NCI-H82 treated with DMSO at 0.1 percent for 48 hours (cell line): ENCODE measurements at regions not wholly inside any gene's neighbourhood (a gene's known extent, or its start where the extent isn't known, plus 50 kb on each side); places are given as distances from the start of the nearest gene placed in this dataset.

Experiments
- DNase-seq: peaks from one replicate; lab custom pipeline; 2025; ENCODE audit not compliant: unreplicated experiment; lab: John Stamatoyannopoulos, UW

GRCh38 chr13:106052200-106052767 lies 483.2 kb downstream of the EFNB2 start:
- DNase-seq, result no peak

DNA sequence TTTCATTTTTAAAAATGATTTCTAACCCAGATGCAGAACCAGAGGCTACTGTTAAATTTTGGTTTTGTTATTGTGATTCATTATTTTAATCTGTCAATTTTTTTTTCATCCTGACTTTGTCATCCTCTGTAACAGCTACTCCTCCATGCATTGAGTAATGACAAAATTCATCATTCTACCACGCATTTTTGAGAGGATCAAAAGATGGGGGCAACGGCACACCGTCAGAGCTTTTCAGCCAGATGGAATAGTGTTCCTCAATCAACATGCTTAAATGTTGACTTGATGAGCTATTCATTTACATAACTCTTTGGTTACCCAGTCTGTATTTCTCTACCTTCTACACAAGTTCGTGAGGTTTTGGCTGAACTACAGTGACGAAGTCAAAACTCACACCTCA lies 486.3 kb downstream of the EFNB2 start:
- DNase-seq, result no peak

DNA sequence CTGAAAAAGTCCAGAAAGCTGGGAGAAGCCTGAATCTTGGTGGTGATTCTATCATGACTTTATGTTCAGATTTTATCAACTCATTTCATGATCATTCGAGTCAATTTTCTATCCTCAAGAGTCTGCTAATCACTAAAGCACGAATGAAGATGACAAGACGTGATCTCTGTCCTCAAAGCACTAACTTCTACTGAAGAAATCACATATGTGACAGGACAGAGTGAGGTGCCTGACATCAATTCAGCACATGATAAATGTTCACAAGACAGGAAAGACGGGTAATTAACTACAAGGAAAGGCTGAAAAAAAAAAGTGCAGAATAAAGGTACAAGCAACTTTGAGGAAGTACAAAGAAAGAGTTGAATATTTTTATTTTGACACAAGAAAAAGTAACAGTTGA lies 487.1 kb downstream of the EFNB2 start:
- DNase-seq, result no peak

DNA sequence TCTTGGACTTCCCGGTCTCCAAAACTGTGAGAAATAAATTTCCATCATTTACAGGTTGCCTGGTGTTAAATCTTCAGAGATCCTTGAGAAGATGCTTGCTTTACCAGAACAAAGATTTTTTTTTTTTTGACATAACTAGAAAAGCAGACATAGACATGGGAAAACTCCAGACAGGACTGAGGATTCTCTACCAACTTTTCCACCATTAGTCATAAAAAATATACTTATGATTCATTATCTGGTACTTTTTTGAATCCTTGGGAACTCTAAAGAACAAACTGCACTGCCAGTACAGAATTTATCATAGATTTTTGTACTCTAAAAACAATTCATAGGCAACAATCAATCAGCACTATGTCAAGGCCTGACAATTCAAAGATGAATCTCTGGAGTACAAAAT lies 487.6 kb downstream of the EFNB2 start:
- no peak for DNase-seq

GRCh38 chr13:106042996-106043581 lies 492.4 kb downstream of the EFNB2 start:
- DNase-seq, result no peak

- no peak for DNase-seq
Observed at GRCh38 chr13:106041445-106041844, 494.0 kb downstream of the EFNB2 start.

DNA sequence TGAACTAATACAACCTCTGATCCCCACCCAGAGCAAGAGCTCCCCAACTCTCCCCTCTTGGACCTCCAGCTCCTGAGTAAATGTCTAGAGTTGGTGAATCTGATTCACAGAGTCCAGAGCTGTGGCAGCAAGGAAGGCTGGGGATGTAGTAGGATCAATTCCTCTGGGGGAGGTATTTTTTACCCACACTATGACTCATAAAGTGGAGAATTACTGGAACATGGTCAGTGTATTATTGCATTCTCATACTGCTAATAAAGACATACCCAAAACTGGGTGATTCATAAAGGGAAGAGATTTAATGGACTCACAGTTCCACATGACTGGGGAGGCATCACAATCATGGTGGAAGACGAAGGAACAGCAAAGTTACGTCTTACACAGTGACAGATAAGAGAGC lies 496.7 kb downstream of the EFNB2 start:
- no peak for DNase-seq

GRCh38 chr13:106036870-106037269 lies 498.6 kb downstream of the EFNB2 start:
- DNase-seq, result no peak

GRCh38 chr13:106034201-106034600 lies 501.3 kb downstream of the EFNB2 start:
- no peak for DNase-seq

- DNase-seq, result no peak
Observed at GRCh38 chr13:106033659-106034058, 501.8 kb downstream of the EFNB2 start.

GRCh38 chr13:106032441-106032840 lies 503.0 kb downstream of the EFNB2 start:
- peak; percentile 86 for DNase-seq

DNA sequence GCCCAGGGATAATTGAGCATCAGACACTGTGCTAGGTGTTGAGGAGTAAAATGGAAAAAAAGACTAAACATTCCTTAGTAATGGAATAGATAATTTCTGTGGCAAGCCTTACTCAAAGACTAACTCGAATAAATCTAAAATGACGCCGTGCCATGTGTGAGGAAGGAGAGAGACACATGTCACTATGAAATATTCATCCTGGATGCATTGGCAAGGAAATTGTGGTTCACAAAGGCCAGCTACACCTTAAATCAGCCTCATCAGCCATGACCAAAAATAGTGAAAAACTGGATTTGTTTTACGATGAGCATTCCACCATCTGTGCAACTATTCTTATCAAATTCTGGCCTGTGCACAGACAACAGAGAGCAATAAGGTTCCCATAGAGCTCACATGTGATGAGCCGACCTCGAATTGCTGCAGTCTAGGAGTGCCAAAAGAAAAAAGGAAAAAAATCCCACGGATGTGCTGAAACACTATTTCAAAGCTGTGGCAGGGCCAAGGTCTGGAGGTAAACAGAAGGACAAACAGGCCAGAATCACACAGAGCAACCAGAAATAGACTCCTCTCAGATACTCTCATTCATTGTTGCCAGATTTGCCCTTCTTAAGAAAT lies 505.7 kb downstream of the EFNB2 start:
- DNase-seq, result no peak

DNA sequence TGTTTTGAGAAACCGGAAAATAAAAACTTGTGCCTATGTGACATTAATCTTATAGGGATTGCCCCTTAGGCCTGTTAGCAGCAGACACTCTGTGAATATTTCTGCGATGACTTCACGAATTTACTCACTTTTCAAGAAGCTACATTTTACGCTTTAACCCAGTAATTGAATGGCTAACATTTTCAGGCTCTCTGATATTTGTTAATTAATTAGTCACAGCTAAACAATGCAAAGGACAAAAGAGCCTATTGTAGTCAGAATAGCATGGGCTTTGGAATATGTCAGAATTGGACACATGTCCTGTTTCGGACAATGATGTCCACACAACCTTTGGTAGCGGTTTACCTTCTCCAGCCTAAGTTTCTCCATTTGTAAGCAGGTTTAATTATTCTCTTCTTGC lies 506.6 kb downstream of the EFNB2 start:
- DNase-seq, result no peak

GRCh38 chr13:106011600-106011999 lies 523.9 kb downstream of the EFNB2 start:
- DNase-seq, result no peak

- no peak for DNase-seq
Observed at GRCh38 chr13:106010836-106011235, 524.6 kb downstream of the EFNB2 start.

DNA sequence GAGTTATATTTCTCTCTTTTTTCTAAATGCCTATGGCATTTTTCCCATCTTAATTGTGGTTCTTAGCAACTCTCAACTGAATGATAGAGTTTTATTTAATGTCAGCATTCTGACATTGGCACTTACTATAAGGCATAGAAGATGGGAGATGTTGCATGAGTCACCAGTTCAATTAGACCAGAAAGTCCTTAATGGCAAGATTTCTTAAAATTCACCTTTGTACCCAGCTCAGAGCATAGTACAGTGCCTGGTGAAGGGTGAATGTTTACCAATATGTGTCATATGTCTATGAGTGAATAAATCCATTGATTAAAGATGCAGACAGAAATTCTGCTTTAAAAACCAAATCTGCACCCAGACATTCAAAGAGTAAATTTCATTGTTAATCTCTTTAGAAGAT lies 526.9 kb downstream of the EFNB2 start:
- no peak for DNase-seq

DNA sequence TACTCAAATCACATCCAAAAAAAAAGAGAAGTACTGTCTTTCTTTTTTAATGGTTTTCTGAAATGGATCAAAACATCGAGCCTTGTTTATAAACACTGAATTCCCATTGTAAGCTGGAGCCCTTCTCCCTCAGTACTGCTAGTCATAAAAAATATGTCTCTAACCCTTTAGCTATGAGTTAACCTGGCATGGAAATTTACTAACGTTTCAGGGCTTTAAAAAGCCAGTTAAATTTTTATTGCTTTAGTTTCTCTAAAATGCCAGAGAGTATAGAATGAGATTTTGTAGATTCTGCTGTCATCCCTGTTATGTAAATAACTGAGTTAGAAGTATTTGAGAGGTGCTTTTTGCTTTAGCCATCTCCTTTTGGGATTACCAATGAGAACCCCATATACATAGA lies 528.3 kb downstream of the EFNB2 start:
- DNase-seq, result no peak

- no peak for DNase-seq
Observed at GRCh38 chr13:106003651-106004050, 531.8 kb downstream of the EFNB2 start.

- no peak for DNase-seq
Observed at GRCh38 chr13:106001443-106001842, 534.0 kb downstream of the EFNB2 start.

GRCh38 chr13:105997581-105998550 lies 537.6 kb downstream of the EFNB2 start:
- DNase-seq, result peak; percentile 41

DNA sequence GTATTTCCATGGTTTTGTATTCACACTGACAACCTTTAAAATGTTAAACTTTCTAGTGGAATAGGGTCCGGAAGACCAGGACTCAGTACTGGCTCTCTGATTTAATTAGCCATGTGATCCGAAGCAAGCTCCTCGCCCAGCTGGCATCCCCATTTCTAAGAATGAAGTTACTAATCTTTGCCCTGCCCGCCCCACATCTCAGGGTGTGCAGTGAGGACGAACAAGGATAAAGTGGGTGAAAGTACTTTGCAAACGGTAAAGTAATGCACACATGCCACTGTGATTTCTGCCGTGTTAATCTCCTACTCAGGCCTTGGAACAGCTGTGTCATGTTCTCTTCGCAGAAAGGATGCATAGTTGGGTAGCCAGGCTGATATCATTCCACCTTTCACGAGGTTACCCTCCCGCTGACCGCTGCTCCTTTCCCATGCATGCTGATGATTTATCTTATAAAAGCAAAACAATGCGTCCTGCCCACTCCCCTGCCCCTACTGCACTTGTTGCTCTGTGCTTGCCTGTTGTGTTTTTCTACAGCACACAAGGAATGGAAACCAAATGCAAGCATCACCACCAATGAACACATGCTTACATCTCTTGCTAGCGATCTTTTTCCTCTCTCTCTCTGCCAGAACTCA lies 539.0 kb downstream of the EFNB2 start:
- DNase-seq, result peak; percentile 85
